Heart left ventricle (tissue), 13 donors: ENCODE measurements at regions not wholly inside any gene's neighbourhood (a gene's known extent, or its start where the extent isn't known, plus 50 kb on each side); places are given as distances from the start of the nearest gene placed in this dataset.

Experiments used
- POLR2A ChIP-seq, 2 donors: fragments of 450-650 bp; IDR thresholded peaks; one replicate each; pipeline ENCODE4 v1.6.1; 2017; ENCODE audit warnings: antibody characterized with exemption in 2 of 2, mild to moderate bottlenecking in 2 of 2, moderate library complexity in 2 of 2
- TF ChIP-seq, protein P1 (sequence below), 12 donors: fragments of 200-600 bp; sonication (generic) in 4 of 12; IDR thresholded peaks; one replicate each; pipeline versions ENCODE4 v1.5.0 to v1.8.0; 2018 to 2022; ENCODE audit warnings: antibody characterized with exemption in 12 of 12, mild to moderate bottlenecking in 5 of 12
- donor health status: ischemic (EF 13 %, LVEDD 7.1; RV severe dilation, severe dysfunction).
- donor health status: DM: no; HTN: yes; CAD: no.
- donor health status: DM: no; HTN: no; CAD: no.
- donor health status: ischemic (EF 25% LVEDD 6.9; RV normal size, moderate dysfunction).
- donor health status: ischemic (EF 25% LVEDD 5.7; RV mildly dilated, moderate dysfunction).
- donor health status: ischemic (EF 35%, LVEDD 5.7; RV mildly dilated, moderate dysfunction).
- donor health status: nonischemic (EF 11% LVEDD 7.7; RV severe dilation, severe dysfunction).
- donor health status: DM: yes; HTN: yes; CAD: no.
- donor health status: PGD.
- donor health status: ischemic (EF 29% LVEDD 5.4; RV normal size, mild dysfunction).
- donor health status: nonischemic (EF 23%, LVEDD 6.1; RV moderate dilation, normal function).

DNA sequence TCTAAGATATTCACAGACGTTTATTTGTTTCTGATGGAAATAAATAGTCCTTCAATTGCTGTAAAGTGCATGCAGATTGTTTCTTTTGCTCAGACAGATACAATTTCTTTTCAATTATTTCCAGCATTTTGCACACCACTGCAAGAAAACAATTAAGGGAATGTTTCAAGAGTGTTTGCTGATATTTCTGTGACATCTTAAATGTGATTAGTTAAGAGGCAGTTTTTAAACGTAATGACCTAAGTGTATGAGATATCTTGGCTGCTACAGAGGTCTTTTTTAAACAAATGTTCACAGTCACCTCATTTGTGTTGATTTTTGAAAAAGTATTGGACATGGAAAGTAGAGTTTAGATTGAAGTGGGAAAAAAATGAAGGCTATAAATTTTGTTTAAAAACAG lies 262.3 kb upstream of the BRINP3 start:
- TF ChIP-seq, protein P1, sequence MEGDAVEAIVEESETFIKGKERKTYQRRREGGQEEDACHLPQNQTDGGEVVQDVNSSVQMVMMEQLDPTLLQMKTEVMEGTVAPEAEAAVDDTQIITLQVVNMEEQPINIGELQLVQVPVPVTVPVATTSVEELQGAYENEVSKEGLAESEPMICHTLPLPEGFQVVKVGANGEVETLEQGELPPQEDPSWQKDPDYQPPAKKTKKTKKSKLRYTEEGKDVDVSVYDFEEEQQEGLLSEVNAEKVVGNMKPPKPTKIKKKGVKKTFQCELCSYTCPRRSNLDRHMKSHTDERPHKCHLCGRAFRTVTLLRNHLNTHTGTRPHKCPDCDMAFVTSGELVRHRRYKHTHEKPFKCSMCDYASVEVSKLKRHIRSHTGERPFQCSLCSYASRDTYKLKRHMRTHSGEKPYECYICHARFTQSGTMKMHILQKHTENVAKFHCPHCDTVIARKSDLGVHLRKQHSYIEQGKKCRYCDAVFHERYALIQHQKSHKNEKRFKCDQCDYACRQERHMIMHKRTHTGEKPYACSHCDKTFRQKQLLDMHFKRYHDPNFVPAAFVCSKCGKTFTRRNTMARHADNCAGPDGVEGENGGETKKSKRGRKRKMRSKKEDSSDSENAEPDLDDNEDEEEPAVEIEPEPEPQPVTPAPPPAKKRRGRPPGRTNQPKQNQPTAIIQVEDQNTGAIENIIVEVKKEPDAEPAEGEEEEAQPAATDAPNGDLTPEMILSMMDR (IDR thresholded peaks at IDR 0.05) = no peak
- no peak for TF ChIP-seq POLR2A (IDR thresholded peaks at IDR 0.05)
